ENCODE measurements at regions not wholly inside any gene's neighbourhood (a gene's known extent, or its start where the extent isn't known, plus 50 kb on each side); places are given as distances from the start of the nearest gene placed in this dataset.

DNA sequence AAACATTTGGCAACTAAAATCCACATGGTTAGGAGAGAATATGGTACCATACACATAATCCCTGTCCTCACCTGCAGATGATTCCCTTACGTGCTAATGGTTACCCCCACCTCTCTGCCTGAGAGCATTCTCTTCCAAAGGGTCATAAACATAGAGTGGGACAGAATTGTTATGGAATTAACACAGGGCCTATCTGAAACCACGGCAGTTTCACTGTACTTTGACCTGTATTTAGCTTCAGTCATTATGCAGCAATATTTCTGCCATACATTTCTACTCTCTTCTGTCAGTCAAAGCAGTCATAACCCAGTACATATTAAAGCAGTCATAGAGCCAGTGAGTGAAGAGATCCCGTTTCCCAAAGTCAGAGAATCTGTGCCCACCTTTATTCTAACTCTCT is 1128.9 kb upstream of the NXPH2 start:
- TF ChIP-seq EP300 (IDR thresholded peaks at IDR 0.05), result no peak
- TF ChIP-seq POLR2A (IDR thresholded peaks at IDR 0.05; ENCODE audit: low read depth), result no peak

All from esophagus muscularis mucosa (tissue), 2 donors.